Left ventricle myocardium inferior (tissue), 1 donor: ENCODE measurements at regions not wholly inside any gene's neighbourhood (a gene's known extent, or its start where the extent isn't known, plus 50 kb on each side); places are given as distances from the start of the nearest gene placed in this dataset.

Experiments
- DNase-seq: peaks from one replicate; pipeline ENCODE4 v3.0.0-alpha.2; 2020
- H3K27ac ChIP-seq: fragments of 200-600 bp; replicated peaks from 2 replicates; pipeline ENCODE4 v1.8.0; 2021
- H3K27me3 ChIP-seq: fragments of 200-600 bp; 2 replicates; pipeline ENCODE4 v1.8.0; 2021; ENCODE audit warnings: low read depth
- H3K36me3 ChIP-seq: fragments of 200-600 bp; 2 replicates; pipeline ENCODE4 v1.8.0; 2021
- H3K4me1 ChIP-seq: fragments of 200-600 bp; 2 replicates; pipeline ENCODE4 v1.8.0; 2021
- H3K4me3 ChIP-seq: fragments of 200-600 bp; 2 replicates; pipeline ENCODE4 v1.8.0; 2021; ENCODE audit warnings: mild to moderate bottlenecking, moderate library complexity
- H3K9me3 ChIP-seq: fragments of 200-600 bp; replicated peaks from 2 replicates; pipeline ENCODE4 v1.8.0; 2021
- intact Hi-C: fragments of 100-400 bp; cut with micrococcal nuclease; formaldehyde crosslinking; loops from one replicate; pipeline ENCODE4 v1.11.0; 2022
- TF ChIP-seq, protein P1 (sequence below): fragments of 200-600 bp; IDR thresholded peaks from 2 replicates; pipeline ENCODE4 v1.8.0; 2021; ENCODE audit warnings: antibody characterized with exemption, mild to moderate bottlenecking, borderline replicate concordance
- donor health status: DM: no; HTN: yes; CAD: no; lungs with severe emphysema.

DNA sequence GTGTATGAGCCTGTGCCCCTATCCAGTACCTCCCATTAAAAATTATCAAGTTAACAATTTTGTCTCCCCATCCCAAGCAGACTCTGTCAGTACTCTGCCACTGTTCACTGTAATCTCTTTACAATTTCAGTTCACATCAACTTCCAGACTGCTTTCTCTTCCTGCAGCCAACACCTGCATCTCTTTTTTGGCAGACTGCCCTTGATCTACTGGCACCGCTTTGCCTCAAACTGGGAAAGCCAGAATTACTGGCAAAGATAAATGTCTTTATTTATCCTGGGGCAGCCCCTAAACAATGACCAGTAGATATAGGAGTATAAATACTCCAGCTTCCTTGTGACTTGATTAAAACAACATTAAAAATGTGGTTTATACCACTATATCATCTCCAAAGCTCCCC is 494.1 kb downstream of the ZNF385D start:
- no peak for DNase-seq
- H3K4me1 ChIP-seq = peaks cover 8% of the 10 kb centered on the region
- H3K27ac ChIP-seq = no peak overlapping the region
- H3K36me3 ChIP-seq = no peaks in the 10 kb centered on the region
- peaks cover 7% of the 10 kb centered on the region for H3K9me3 ChIP-seq
- intact Hi-C loops = no loop called here
- TF ChIP-seq, protein P1, sequence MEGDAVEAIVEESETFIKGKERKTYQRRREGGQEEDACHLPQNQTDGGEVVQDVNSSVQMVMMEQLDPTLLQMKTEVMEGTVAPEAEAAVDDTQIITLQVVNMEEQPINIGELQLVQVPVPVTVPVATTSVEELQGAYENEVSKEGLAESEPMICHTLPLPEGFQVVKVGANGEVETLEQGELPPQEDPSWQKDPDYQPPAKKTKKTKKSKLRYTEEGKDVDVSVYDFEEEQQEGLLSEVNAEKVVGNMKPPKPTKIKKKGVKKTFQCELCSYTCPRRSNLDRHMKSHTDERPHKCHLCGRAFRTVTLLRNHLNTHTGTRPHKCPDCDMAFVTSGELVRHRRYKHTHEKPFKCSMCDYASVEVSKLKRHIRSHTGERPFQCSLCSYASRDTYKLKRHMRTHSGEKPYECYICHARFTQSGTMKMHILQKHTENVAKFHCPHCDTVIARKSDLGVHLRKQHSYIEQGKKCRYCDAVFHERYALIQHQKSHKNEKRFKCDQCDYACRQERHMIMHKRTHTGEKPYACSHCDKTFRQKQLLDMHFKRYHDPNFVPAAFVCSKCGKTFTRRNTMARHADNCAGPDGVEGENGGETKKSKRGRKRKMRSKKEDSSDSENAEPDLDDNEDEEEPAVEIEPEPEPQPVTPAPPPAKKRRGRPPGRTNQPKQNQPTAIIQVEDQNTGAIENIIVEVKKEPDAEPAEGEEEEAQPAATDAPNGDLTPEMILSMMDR = no peak
- no peaks in the 10 kb centered on the region for H3K27me3 ChIP-seq
- no peak overlapping the region for H3K4me3 ChIP-seq

DNA sequence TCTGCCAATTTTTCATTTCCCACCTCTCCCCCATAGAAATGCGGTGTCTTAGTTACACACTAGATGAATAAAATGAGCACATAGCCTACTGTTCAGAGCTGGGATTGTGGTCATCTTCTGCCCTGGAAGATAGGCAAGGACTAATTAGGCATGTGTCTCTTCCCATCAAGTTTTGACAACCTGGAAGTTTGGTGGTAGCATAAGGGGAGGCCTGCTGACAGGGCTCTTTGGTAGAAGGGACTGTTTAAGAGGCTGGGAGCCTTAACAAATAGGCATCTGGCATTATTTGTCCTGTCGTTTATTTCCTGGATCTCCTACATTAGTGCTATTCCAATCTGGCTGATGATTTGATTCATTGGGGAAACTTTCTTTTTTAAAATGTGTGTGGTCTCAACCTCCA is 512.3 kb downstream of the ZNF385D start:
- Histone ChIP-seq H3K27me3 (no peaks in the 10 kb centered on the region), H3K27ac (no peak overlapping the region), H3K4me1 (no peaks in the 10 kb centered on the region), H3K36me3 (no peaks in the 10 kb centered on the region), H3K9me3 (peaks cover 4% of the 10 kb centered on the region), H3K4me3 (no peak overlapping the region)
- intact Hi-C loops = no loop called here
- DNase-seq = no peak
- TF ChIP-seq, protein P1 = no peak

DNA sequence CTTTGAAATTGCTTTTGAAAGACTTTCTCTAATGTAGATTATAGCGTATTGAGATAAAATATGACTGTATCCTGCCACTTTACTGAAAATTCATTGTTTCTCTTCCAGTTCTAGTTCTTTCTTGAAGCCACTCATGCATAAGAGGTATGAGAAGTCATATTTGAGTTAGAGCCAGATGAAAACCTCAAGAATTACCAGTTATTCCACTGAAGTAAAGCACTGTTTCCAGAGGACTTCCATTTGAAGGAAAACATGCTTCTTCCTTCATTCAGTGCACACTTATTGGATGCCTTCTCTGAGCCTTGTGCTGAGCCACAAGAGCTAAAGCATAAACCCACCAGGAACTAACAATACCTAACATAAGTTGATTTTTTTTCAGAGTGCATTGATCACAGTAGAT is 513.4 kb downstream of the ZNF385D start:
- H3K27me3 ChIP-seq = no peaks in the 10 kb centered on the region
- TF ChIP-seq, protein P1 = no peak
- no peaks in the 10 kb centered on the region for H3K36me3 ChIP-seq
- no peaks in the 10 kb centered on the region for H3K9me3 ChIP-seq
- no peak for DNase-seq
- H3K4me3 ChIP-seq = no peak overlapping the region
- intact Hi-C loops = no loop called here
- no peak overlapping the region for H3K27ac ChIP-seq
- H3K4me1 ChIP-seq = no peaks in the 10 kb centered on the region

DNA sequence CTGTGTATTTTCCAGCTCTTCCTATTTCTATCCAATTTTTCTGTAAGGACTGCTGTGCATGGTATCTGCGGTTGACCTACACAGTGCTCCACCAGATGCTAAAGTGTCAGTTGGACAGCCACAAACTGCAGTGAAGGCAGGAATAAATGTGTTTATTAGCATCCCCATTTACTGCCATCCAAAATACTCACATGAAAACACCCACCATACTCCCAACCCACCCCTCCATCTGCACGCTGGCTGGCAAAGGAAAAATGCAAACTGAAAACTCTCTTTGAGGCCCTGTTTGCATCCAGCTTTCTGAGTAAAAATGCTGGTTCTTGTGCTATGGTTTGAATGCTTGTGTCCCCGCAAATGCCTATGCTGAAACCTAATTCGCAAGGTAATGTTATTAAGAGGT is 515.5 kb downstream of the ZNF385D start:
- DNase-seq = no peak
- TF ChIP-seq, protein P1 = no peak
- Histone ChIP-seq H3K27ac (no peak overlapping the region), H3K27me3 (no peaks in the 10 kb centered on the region), H3K4me3 (no peak overlapping the region), H3K9me3 (no peaks in the 10 kb centered on the region), H3K4me1 (no peaks in the 10 kb centered on the region), H3K36me3 (no peaks in the 10 kb centered on the region)
- intact Hi-C loops = no loop called here

DNA sequence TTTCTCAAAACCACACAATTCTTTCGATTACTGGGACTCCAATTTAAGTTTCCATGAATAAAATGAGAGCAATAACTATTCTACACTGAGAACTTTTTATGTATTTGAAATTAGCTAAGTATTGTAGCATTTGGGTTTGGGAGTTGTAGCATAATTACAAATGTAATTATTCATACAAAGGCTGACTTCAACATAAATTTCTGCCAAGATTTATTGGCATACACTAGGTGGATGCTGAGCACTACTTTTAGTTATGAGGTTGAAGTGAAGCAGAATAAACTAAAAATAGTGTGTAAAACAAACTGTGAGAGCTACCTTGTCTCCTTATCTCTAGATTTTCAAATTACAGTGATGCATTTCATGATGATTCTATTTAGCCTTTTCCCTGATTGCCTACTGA is 516.1 kb downstream of the ZNF385D start:
- intact Hi-C loops = no loop called here
- no peaks in the 10 kb centered on the region for H3K27me3 ChIP-seq
- no peaks in the 10 kb centered on the region for H3K4me1 ChIP-seq
- TF ChIP-seq, protein P1 = no peak
- DNase-seq = no peak
- no peaks in the 10 kb centered on the region for H3K36me3 ChIP-seq
- no peak overlapping the region for H3K27ac ChIP-seq
- no peak overlapping the region for H3K4me3 ChIP-seq
- H3K9me3 ChIP-seq = no peaks in the 10 kb centered on the region

DNA sequence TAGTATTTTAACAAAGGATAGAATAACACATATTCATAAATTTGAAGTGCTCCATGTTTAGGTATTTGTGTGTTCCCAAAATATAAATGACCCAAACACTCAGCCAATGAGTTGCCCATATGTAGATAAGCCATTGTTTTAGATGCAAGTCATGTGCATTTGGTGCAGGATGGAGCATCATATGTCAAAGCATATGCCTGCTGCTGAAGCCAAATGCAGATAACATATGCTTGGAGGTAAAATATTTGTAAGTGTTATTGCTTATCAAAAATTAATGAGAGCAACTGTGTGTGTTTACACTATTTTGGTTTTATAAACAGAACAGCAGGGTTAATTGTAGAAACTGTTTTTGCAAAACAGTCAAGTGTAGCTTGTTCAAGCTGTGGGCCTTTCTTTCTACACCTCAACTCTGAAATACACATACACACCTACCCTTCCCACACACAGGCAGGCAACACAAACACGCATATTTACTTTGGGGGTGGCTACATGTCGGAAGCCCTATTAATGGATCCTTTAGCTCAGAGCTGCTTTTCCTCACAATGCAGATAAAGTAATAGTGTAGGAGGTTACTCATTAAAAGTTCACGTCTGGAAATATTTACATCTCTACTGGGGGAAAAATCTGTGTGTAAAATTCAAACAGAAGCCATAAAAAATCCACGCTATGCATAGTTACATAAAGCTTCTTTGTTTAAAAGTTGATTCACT is 521.4 kb downstream of the ZNF385D start:
- no peaks in the 10 kb centered on the region for H3K36me3 ChIP-seq
- no peak for DNase-seq
- H3K9me3 ChIP-seq = no peaks in the 10 kb centered on the region
- no peak overlapping the region for H3K27ac ChIP-seq
- H3K27me3 ChIP-seq = no peaks in the 10 kb centered on the region
- TF ChIP-seq, protein P1 = no peak
- no peaks in the 10 kb centered on the region for H3K4me1 ChIP-seq
- intact Hi-C loops = no loop called here
- no peak overlapping the region for H3K4me3 ChIP-seq
